ENCODE measurements at regions not wholly inside any gene's neighbourhood (a gene's known extent, or its start where the extent isn't known, plus 50 kb on each side); places are given as distances from the start of the nearest gene placed in this dataset.

GRCh38 chr22:49523374-49524008, 304.2 kb downstream of the BRD1 start:
- no peak for DNase-seq (ENCODE audit: low read depth, low spot score)
- TF ChIP-seq, protein P1, sequence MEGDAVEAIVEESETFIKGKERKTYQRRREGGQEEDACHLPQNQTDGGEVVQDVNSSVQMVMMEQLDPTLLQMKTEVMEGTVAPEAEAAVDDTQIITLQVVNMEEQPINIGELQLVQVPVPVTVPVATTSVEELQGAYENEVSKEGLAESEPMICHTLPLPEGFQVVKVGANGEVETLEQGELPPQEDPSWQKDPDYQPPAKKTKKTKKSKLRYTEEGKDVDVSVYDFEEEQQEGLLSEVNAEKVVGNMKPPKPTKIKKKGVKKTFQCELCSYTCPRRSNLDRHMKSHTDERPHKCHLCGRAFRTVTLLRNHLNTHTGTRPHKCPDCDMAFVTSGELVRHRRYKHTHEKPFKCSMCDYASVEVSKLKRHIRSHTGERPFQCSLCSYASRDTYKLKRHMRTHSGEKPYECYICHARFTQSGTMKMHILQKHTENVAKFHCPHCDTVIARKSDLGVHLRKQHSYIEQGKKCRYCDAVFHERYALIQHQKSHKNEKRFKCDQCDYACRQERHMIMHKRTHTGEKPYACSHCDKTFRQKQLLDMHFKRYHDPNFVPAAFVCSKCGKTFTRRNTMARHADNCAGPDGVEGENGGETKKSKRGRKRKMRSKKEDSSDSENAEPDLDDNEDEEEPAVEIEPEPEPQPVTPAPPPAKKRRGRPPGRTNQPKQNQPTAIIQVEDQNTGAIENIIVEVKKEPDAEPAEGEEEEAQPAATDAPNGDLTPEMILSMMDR (conservative IDR thresholded peaks at IDR 0.05): no peak
- Mint-ChIP-seq H3K4me3 (no peak overlapping the region), H3K36me3 (ENCODE audit: low read depth) (no peaks in the 10 kb centered on the region), H3K9me3 (no peaks in the 10 kb centered on the region), H3K4me1 (peaks cover 18% of the 10 kb centered on the region), H3K27me3 (ENCODE audit: low read depth) (peaks cover 7% of the 10 kb centered on the region), H3K27ac (ENCODE audit: unreplicated experiment) (no peak overlapping the region)

DNA sequence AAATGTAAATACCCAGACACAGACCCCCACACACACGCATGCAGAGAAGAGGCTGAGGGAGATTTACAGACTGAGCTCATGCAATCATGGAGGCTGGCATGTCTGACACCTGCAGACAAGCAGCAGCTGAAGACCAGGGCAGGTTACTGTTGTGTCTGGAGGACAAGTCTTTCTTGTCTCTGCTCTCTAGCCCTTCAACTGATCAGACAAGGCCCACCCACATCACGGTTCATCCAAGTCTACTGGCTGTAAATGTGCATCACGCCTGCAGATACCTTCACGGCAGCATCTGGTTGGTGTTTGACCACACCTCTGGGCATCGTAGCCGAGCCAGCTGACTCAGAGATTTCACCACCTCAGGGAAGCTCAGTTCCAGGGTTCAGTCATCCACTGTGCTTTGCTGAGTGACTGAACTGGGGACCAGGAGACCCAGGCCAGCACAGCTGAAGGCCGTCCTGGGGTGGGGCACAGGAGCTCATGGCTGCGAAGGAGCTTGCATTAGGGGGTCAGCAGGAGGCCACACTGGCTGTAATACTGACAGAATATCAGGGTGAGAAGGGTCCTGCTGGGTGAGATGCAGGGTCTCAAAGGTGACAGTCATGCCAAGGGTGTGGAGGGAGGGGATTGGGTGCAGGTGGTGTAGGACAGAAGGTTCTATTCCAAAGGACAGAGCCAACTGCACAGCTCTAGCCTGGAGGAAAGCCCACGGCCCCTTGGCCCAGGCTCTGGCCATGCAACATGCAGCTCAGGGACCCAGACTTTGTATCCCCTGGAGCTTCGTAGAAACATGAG, 304.9 kb downstream of the BRD1 start:
- Mint-ChIP-seq H3K9me3 (no peaks in the 10 kb centered on the region), H3K36me3 (ENCODE audit: low read depth) (no peaks in the 10 kb centered on the region), H3K4me3 (no peak overlapping the region), H3K27me3 (ENCODE audit: low read depth) (peaks cover 7% of the 10 kb centered on the region), H3K27ac (ENCODE audit: unreplicated experiment) (no peak overlapping the region), H3K4me1 (peaks cover 18% of the 10 kb centered on the region)
- DNase-seq (ENCODE audit: low read depth, low spot score): no peak
- TF ChIP-seq, protein P1 (conservative IDR thresholded peaks at IDR 0.05): no peak

DNA sequence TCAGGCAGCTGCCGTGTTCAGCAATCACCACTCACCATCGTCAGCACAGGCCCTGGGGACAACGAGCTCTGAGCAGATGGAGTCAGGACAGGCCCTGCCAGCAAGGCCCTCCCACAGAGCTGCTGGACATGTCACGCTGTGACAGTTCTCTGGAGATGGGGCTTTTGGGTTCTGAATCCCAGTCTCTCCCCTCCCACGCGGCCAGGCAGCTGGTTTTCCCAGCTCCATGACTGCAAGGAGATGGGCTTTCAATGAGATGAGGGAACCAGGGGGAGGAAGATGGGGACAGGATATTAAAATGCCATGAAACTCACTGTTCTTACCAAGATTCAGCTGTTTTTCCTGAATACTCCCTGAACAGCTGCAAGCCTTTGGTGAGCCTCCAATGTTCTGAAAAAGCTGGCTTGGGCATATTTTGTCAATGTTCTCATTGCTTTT, 305.9 kb downstream of the BRD1 start:
- TF ChIP-seq, protein P1 (conservative IDR thresholded peaks at IDR 0.05): no peak
- H3K36me3 Mint-ChIP-seq (ENCODE audit: low read depth): no peaks in the 10 kb centered on the region
- no peak for DNase-seq (ENCODE audit: low read depth, low spot score)
- H3K27me3 Mint-ChIP-seq (ENCODE audit: low read depth): peaks cover 7% of the 10 kb centered on the region
- H3K27ac Mint-ChIP-seq (ENCODE audit: unreplicated experiment): no peak overlapping the region
- no peaks in the 10 kb centered on the region for H3K9me3 Mint-ChIP-seq
- H3K4me1 Mint-ChIP-seq: peaks cover 18% of the 10 kb centered on the region
- no peak overlapping the region for H3K4me3 Mint-ChIP-seq

DNA sequence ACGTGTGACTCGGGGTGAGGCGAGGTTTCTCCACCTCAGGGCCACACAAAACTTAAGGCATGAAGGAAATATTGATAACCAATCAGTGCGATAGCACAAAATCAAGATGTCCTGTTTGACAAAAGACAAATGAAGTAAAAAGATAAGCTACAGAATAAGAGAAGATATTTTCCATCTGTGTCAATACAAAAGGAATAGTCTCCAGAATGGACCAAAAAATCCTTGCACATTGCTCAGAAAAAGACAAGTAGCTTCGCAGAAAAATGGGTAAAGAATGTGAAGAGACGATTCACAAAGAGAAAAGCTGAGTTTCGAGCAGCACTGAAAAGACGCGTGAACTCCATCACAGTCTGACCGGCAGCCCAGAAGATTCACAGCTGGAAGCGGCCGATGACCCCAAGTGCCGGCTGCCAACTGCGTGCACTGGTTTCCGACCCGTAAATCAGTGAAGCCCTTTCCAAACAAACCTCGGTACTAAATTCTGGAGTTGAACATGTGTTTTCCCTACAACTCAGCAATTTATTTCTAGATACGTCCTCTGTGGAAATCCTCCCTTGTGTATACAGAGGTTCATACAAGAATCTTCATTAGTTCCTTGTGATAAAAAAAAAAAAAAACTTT, 308.4 kb downstream of the BRD1 start:
- Mint-ChIP-seq H3K27me3 (ENCODE audit: low read depth) (peaks cover 10% of the 10 kb centered on the region), H3K27ac (ENCODE audit: unreplicated experiment) (no peak overlapping the region), H3K36me3 (ENCODE audit: low read depth) (no peaks in the 10 kb centered on the region), H3K4me1 (peaks cover 29% of the 10 kb centered on the region), H3K4me3 (no peak overlapping the region), H3K9me3 (no peaks in the 10 kb centered on the region)
- no peak for DNase-seq (ENCODE audit: low read depth, low spot score)
- TF ChIP-seq, protein P1 (conservative IDR thresholded peaks at IDR 0.05): no peak

- H3K27me3 Mint-ChIP-seq (ENCODE audit: low read depth): peaks cover 15% of the 10 kb centered on the region
- peaks cover 2% of the 10 kb centered on the region for H3K9me3 Mint-ChIP-seq
- no peak overlapping the region for H3K27ac Mint-ChIP-seq (ENCODE audit: unreplicated experiment)
- H3K36me3 Mint-ChIP-seq (ENCODE audit: low read depth): no peaks in the 10 kb centered on the region
- peaks cover 30% of the 10 kb centered on the region for H3K4me1 Mint-ChIP-seq
- H3K4me3 Mint-ChIP-seq: no peak overlapping the region
- TF ChIP-seq, protein P1 (conservative IDR thresholded peaks at IDR 0.05): no peak
- no peak for DNase-seq (ENCODE audit: low read depth, low spot score)
Observed at GRCh38 chr22:49518436-49518970, 309.2 kb downstream of the BRD1 start.

Measured in neural crest cell (in vitro differentiated cells).